Retinal pigment epithelial cell (primary cell): ENCODE measurements at regions not wholly inside any gene's neighbourhood (a gene's known extent, or its start where the extent isn't known, plus 50 kb on each side); places are given as distances from the start of the nearest gene placed in this dataset.

Experiments used
- DNase-seq: peaks from one replicate; pipeline ENCODE4 v3.0.0-alpha.2; 2010; ENCODE audit warnings: low read depth
- H3K4me3 ChIP-seq: 2 replicates; pipeline ENCODE4 v1.5.1; 2011; ENCODE audit warnings: mild to moderate bottlenecking, low read length, control low read depth, moderate library complexity
- TF ChIP-seq, protein P1 (sequence below): conservative IDR thresholded peaks from 2 replicates; pipeline ENCODE4 v1.5.1; 2011; ENCODE audit warnings: low read depth, low read length, control low read depth, inconsistent platforms

DNA sequence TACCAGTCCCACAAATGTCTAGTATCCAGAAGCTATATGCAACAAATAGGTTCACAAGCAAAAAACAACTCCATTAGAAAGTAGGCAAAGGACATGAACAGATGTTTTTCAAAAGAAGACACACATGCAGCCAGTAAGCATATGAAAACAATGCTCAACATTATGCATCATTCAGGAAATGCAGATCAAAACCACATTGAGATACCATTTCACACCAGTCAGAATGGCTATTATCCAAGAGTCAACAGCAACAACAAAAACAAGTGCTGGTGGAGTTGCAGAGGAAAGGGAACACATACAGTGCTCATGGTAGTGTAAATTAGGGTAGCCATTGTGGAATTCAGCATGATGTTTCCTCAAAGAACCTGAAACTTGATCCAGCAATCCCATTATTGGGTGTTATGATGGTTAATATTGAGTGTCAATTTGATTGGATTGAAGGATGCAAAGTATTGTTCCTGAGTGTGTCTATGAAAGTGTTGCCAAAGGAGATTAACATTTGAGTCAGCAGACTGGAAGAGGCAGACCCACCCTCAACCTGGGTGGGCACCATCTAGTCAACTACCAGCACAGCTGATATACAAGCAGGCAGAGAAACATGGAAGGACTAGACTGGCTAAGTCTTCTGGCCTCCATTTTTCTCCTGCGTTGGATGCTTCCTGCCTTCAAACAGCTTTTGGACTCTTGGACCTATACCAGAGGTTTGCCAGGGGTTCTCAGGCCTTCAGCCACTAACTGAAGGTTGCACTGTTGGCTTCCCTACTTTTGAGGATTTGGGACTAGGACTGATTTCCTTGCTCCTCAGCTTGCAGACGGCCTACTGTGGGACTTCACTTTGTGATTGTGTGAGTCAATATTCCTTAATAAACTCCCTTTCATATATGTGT, 218.4 kb upstream of the SEMA3D start:
- TF ChIP-seq, protein P1, sequence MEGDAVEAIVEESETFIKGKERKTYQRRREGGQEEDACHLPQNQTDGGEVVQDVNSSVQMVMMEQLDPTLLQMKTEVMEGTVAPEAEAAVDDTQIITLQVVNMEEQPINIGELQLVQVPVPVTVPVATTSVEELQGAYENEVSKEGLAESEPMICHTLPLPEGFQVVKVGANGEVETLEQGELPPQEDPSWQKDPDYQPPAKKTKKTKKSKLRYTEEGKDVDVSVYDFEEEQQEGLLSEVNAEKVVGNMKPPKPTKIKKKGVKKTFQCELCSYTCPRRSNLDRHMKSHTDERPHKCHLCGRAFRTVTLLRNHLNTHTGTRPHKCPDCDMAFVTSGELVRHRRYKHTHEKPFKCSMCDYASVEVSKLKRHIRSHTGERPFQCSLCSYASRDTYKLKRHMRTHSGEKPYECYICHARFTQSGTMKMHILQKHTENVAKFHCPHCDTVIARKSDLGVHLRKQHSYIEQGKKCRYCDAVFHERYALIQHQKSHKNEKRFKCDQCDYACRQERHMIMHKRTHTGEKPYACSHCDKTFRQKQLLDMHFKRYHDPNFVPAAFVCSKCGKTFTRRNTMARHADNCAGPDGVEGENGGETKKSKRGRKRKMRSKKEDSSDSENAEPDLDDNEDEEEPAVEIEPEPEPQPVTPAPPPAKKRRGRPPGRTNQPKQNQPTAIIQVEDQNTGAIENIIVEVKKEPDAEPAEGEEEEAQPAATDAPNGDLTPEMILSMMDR = no peak
- H3K4me3 ChIP-seq = no peak overlapping the region
- DNase-seq = no peak

DNA sequence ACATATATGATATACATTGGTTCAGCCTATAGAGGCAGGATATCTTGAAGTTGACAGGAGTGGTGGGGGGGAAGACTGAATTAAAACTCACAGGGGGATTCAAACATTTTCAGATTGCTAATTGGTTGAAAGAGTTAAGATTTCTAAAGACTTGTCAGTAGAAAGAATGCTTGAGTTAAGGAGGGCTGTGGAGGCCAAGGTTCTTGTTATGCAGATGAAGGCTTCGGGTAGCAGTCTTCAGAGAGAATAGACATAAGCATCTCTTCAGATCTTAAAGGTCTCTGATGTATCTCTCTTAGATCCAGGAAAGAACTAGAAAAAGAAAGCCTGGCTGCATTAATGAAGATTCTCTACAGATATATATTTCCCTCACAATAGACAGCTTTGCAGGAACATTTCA, 209.8 kb upstream of the SEMA3D start:
- no peak overlapping the region for H3K4me3 ChIP-seq
- no peak for DNase-seq
- TF ChIP-seq, protein P1 = no peak

DNA sequence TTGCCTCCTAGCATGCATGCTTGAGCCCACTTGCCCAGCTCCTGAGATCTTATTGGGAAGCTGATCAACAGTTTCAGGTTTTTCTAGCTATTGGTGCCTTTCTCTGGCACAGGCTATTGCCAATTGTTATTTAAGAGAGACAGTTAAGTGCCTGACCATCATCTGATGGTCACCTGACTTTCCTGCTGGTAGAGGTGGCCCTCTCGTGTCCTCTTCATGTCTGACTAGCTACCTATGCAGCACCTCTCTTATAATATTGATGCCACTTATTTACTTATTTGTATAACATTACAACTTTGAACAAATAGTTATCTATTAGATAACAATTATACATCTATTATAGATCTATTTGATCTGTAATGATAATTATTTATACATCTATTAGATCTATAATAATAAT, 205.9 kb upstream of the SEMA3D start:
- no peak overlapping the region for H3K4me3 ChIP-seq
- no peak for DNase-seq
- TF ChIP-seq, protein P1 = no peak

DNA sequence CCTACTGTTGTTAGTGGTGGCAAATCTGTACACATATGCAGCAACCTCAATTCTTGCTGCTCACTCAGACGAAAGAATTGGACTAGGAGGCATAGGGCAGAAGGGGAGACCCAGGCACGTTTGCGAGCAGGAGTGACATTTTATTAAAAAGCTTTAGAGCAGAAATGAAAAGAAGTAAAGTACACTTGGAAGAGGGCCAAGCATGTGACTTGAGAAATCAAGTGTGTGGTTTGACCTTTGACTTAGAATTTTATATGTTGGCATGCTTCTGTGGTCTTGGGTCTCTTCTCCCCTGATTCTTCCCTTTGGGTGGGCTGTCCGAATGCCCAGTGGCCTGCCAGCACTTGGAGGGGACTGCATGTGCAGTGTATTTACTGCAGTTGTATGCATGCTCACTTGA, 205.5 kb upstream of the SEMA3D start:
- TF ChIP-seq, protein P1 = no peak
- peak; percentile 5 for DNase-seq
- no peak overlapping the region for H3K4me3 ChIP-seq

DNA sequence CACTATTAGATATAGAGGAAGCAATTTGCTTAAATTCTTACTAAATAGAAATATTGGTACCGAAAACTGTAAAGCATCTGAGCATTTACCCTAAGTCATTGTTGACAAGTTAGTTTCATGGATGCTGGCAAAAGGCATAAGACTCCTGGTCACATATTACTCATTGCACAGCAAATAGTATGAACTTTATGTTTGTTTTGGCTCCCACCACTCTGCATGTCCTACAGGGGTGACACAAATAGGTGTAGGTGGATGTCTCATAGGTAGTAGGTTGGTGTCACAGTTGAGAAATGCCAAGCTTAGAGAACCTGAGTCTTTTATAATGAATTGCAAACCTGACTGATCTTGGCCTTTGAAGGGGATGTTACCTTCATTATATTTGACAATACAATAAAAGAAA, 199.6 kb upstream of the SEMA3D start:
- no peak overlapping the region for H3K4me3 ChIP-seq
- DNase-seq = no peak
- TF ChIP-seq, protein P1 = no peak

DNA sequence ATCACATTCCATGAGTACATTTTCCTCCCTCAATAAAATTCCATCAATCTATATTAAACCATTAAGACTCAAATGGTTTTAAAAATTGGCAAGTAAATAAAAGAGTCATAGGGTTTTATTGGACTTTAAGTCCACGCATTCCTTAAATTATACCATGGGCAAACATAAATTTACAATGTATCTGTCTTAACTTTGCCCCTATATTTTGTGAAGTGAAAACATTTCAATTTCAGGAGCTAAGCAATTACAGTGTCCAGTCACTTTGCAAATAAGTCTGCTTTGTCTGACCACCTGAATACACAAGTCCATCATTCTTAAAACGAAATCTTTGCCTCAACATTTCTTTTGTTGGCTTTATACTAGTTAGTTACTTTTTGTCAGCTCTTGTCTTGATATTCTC, 197.5 kb upstream of the SEMA3D start:
- DNase-seq = no peak
- H3K4me3 ChIP-seq = no peak overlapping the region
- TF ChIP-seq, protein P1 = no peak

DNA sequence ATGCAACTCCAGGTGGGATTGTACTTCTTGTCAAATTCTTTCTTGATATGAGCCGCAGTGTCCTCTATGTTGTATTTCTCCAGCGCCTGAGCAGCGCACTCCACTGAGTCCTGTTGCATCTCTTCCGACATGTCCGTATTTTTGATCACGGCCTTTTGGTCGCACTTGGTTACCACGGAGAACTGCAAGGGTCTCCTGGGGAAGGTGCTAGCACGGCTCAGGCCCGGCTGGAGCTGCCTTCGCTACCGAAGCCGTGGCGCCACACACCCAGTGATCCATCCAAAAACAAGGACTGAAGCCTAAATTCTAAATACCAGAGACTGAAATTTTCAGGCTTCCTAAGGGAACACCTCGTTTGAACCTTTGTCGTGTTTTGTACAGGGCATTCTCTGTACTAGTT, 194.4 kb upstream of the SEMA3D start:
- TF ChIP-seq, protein P1 = no peak
- DNase-seq = no peak

More for the DNA sequence above, 194.4 kb upstream of the SEMA3D start:
- no peak overlapping the region for H3K4me3 ChIP-seq
